ENCODE measurements at regions not wholly inside any gene's neighbourhood (a gene's known extent, or its start where the extent isn't known, plus 50 kb on each side); places are given as distances from the start of the nearest gene placed in this dataset.
"Not testable (repeated sequence)": the region's sequence is repeated elsewhere in the genome, so short reads cannot be mapped to it uniquely, and the experiment has no call there.

DNA sequence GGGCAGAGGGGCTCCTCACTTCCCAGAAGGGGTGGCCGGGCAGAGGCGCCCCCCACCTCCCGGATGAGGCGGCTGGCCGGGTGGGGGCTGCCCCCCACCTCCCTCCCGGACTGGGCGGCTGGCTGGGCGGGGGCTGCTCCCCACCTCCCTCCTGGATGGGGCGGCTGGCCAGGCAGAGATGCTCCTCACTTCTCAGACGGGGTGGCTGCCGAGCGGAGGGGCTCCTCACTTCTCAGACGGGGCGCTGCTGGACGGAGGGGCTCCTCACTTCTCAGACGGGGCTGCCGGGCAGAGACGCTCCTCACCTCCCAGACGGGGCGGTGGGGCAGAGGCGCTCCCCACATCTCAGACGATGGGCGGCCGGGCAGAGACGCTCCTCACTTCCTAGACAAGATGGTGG, 573.3 kb downstream of the C6orf118 start:
- TF ChIP-seq, protein P1, sequence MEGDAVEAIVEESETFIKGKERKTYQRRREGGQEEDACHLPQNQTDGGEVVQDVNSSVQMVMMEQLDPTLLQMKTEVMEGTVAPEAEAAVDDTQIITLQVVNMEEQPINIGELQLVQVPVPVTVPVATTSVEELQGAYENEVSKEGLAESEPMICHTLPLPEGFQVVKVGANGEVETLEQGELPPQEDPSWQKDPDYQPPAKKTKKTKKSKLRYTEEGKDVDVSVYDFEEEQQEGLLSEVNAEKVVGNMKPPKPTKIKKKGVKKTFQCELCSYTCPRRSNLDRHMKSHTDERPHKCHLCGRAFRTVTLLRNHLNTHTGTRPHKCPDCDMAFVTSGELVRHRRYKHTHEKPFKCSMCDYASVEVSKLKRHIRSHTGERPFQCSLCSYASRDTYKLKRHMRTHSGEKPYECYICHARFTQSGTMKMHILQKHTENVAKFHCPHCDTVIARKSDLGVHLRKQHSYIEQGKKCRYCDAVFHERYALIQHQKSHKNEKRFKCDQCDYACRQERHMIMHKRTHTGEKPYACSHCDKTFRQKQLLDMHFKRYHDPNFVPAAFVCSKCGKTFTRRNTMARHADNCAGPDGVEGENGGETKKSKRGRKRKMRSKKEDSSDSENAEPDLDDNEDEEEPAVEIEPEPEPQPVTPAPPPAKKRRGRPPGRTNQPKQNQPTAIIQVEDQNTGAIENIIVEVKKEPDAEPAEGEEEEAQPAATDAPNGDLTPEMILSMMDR (conservative IDR thresholded peaks at IDR 0.05; ENCODE audit: low read depth, low read length): not testable (repeated sequence)
- TF ChIP-seq RCOR1 (IDR thresholded peaks at IDR 0.05; ENCODE audit: insufficient replicate concordance, low read length); BHLHE40 (IDR thresholded peaks at IDR 0.05; ENCODE audit: low read depth, low read length); RAD21 (IDR thresholded peaks at IDR 0.05; ENCODE audit: low read length); POLR2A (IDR thresholded peaks at IDR 0.05; ENCODE audit: low read depth, low read length); MAFK (IDR thresholded peaks at IDR 0.05; ENCODE audit: low read depth, low read length); SMC3 (IDR thresholded peaks at IDR 0.05; ENCODE audit: low read depth, low read length); RFX5 (IDR thresholded peaks at IDR 0.05; ENCODE audit: low read depth, low read length); CHD1 (IDR thresholded peaks at IDR 0.05; ENCODE audit: low read depth, low read length); FOS (IDR thresholded peaks at IDR 0.05; ENCODE audit: low read depth, low read length); CEBPB (IDR thresholded peaks at IDR 0.05; ENCODE audit: low read depth, low read length): not testable (repeated sequence)
- TF ChIP-seq, protein P2, sequence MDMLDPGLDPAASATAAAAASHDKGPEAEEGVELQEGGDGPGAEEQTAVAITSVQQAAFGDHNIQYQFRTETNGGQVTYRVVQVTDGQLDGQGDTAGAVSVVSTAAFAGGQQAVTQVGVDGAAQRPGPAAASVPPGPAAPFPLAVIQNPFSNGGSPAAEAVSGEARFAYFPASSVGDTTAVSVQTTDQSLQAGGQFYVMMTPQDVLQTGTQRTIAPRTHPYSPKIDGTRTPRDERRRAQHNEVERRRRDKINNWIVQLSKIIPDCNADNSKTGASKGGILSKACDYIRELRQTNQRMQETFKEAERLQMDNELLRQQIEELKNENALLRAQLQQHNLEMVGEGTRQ (IDR thresholded peaks at IDR 0.05; ENCODE audit: low read depth, low read length): not testable (repeated sequence)
- TF ChIP-seq, protein P3, sequence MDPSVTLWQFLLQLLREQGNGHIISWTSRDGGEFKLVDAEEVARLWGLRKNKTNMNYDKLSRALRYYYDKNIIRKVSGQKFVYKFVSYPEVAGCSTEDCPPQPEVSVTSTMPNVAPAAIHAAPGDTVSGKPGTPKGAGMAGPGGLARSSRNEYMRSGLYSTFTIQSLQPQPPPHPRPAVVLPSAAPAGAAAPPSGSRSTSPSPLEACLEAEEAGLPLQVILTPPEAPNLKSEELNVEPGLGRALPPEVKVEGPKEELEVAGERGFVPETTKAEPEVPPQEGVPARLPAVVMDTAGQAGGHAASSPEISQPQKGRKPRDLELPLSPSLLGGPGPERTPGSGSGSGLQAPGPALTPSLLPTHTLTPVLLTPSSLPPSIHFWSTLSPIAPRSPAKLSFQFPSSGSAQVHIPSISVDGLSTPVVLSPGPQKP (IDR thresholded peaks at IDR 0.05; ENCODE audit: borderline replicate concordance, low read depth, low read length): not testable (repeated sequence)

Data from IMR-90 (cell line).